Forelimb muscle (tissue), 1 donor: ENCODE measurements at regions not wholly inside any gene's neighbourhood (a gene's known extent, or its start where the extent isn't known, plus 50 kb on each side); places are given as distances from the start of the nearest gene placed in this dataset.

ENCODE experiments used
- DNase-seq: peaks from one replicate; pipeline ENCODE4 v3.0.0-alpha.2; 2013; ENCODE audit warnings: low read depth

GRCh38 chr12:76259106-76259505, 89.1 kb downstream of the BBS10 start:
- DNase-seq = no peak

GRCh38 chr12:76256904-76257303, 91.3 kb downstream of the BBS10 start:
- DNase-seq = no peak

- no peak for DNase-seq
Observed at GRCh38 chr12:76256321-76256720, 91.9 kb downstream of the BBS10 start.

- DNase-seq = no peak
Observed at GRCh38 chr12:76255692-76256091, 92.5 kb downstream of the BBS10 start.

- DNase-seq = no peak
Observed at GRCh38 chr12:76255281-76255680, 92.9 kb downstream of the BBS10 start.

- DNase-seq = no peak
Observed at GRCh38 chr12:76252031-76252430, 96.2 kb downstream of the BBS10 start.

GRCh38 chr12:76250256-76250655, 98.0 kb downstream of the BBS10 start:
- DNase-seq = no peak

- no peak for DNase-seq
Observed at GRCh38 chr12:76249501-76249900, 98.7 kb downstream of the BBS10 start.

- no peak for DNase-seq
Observed at GRCh38 chr12:76247992-76248391, 100.2 kb downstream of the BBS10 start.

GRCh38 chr12:76247026-76247646, 101.1 kb downstream of the BBS10 start:
- peak; percentile 59 for DNase-seq

- no peak for DNase-seq
Observed at GRCh38 chr12:76246611-76247010, 101.6 kb downstream of the BBS10 start.

- DNase-seq = peak; percentile 72
Observed at GRCh38 chr12:76244300-76244699, 103.9 kb downstream of the BBS10 start.

GRCh38 chr12:76242813-76243550, 105.2 kb downstream of the BBS10 start:
- DNase-seq = no peak

GRCh38 chr12:76241371-76241770, 106.8 kb downstream of the BBS10 start:
- DNase-seq = no peak

- no peak for DNase-seq
Observed at GRCh38 chr12:76240281-76240680, 107.9 kb downstream of the BBS10 start.

- no peak for DNase-seq
Observed at GRCh38 chr12:76238688-76239087, 109.5 kb downstream of the BBS10 start.

GRCh38 chr12:76237086-76237701, 111.0 kb downstream of the BBS10 start:
- DNase-seq = no peak

GRCh38 chr12:76236640-76237039, 111.6 kb downstream of the BBS10 start:
- no peak for DNase-seq

GRCh38 chr12:76234741-76235140, 113.5 kb downstream of the BBS10 start:
- no peak for DNase-seq

GRCh38 chr12:76232013-76232412, 116.2 kb downstream of the BBS10 start:
- no peak for DNase-seq

GRCh38 chr12:76226956-76227355, 121.3 kb downstream of the BBS10 start:
- no peak for DNase-seq

GRCh38 chr12:76226397-76226796, 121.8 kb downstream of the BBS10 start:
- no peak for DNase-seq

- DNase-seq = no peak
Observed at GRCh38 chr12:76223869-76224268, 124.3 kb downstream of the BBS10 start.
